HEK293 (cell line): ENCODE measurements at regions not wholly inside any gene's neighbourhood (a gene's known extent, or its start where the extent isn't known, plus 50 kb on each side); places are given as distances from the start of the nearest gene placed in this dataset.

Experiments
- CTCF ChIA-PET: fragments of 350-600 bp; formaldehyde crosslinking; extraction: SDS; loops from one replicate; lab custom pipeline; 2021; ENCODE audit warnings: antibody characterized with exemption; lab: Yijun Ruan, JAX
- POLR2A ChIA-PET: fragments of 300-600 bp; formaldehyde crosslinking; extraction: SDS; loops from one replicate; lab custom pipeline; 2020; ENCODE audit warnings: antibody characterized with exemption, inconsistent platforms; lab: Yijun Ruan, JAX
- H3K27ac ChIP-seq: fragments of 200-500 bp; sonication (Bioruptor generic); 2 replicates; pipeline ENCODE4 v1.5.1; 2014; ENCODE audit warnings: low read depth, low read length, control low read depth, inconsistent platforms; ENCODE audit errors: extremely low read depth
- H3K36me3 ChIP-seq, 2 experiments: fragments of 200-500 bp in 1 of 2; sonication (Bioruptor generic) in 1 of 2; 1 replicate in 1 of 2; 2 replicates in 1 of 2; pipeline ENCODE4 v1.5.1; 2014 to 2017; ENCODE audit warnings: inconsistent platforms in 2 of 2, low read length in 2 of 2; ENCODE audit not compliant: control insufficient read depth in 2 of 2, insufficient read depth in 1 of 2
- H3K4me1 ChIP-seq: fragments of 200-500 bp; sonication (Bioruptor generic); 2 replicates; pipeline ENCODE4 v1.5.1; 2014; ENCODE audit warnings: mild to moderate bottlenecking, low read length, inconsistent platforms; ENCODE audit not compliant: control insufficient read depth, insufficient read depth
- H3K4me3 ChIP-seq: 2 replicates; pipeline ENCODE4 v1.5.1; 2011; ENCODE audit warnings: low read depth, mild to moderate bottlenecking, control low read depth, low read length, moderate library complexity
- H3K9me3 ChIP-seq: fragments of 200-500 bp; sonication (Bioruptor generic); 2 replicates; pipeline ENCODE4 v1.5.1; 2014; ENCODE audit warnings: low read depth, low read length, inconsistent platforms; ENCODE audit not compliant: control insufficient read depth, insufficient read depth
- KLF8 ChIP-seq: fragments of 450-650 bp; formaldehyde crosslinking; IDR thresholded peaks from 2 replicates; pipeline ENCODE4 v1.5.1; 2016; ENCODE audit warnings: missing biosample characterization, missing genetic modification characterization
- OSR2 ChIP-seq: fragments of 450-650 bp; formaldehyde crosslinking; IDR thresholded peaks from 2 replicates; pipeline ENCODE4 v1.5.1; 2016; ENCODE audit warnings: missing biosample characterization, missing genetic modification characterization
- PBX3 ChIP-seq: sonication (generic); formaldehyde crosslinking; IDR thresholded peaks from 2 replicates; pipeline ENCODE4 v1.8.1; 2022; ENCODE audit warnings: mild to moderate bottlenecking, moderate library complexity, missing genetic modification reagents
- PRDM4 ChIP-seq: fragments of 450-650 bp; formaldehyde crosslinking; IDR thresholded peaks from 2 replicates; pipeline ENCODE4 v1.5.1; 2017; ENCODE audit warnings: missing biosample characterization, missing genetic modification characterization
- REST ChIP-seq: fragments of 450-650 bp; formaldehyde crosslinking; IDR thresholded peaks from 2 replicates; pipeline ENCODE4 v1.5.1; 2016; ENCODE audit warnings: missing biosample characterization, missing genetic modification characterization
- ZNF133 ChIP-seq: fragments of 450-650 bp; formaldehyde crosslinking; IDR thresholded peaks from 2 replicates; pipeline ENCODE4 v1.5.1; 2016; ENCODE audit warnings: missing biosample characterization, missing genetic modification characterization
- ZNF223 ChIP-seq: fragments of 450-650 bp; formaldehyde crosslinking; IDR thresholded peaks from 2 replicates; pipeline ENCODE4 v1.5.1; 2016; ENCODE audit warnings: missing biosample characterization, missing genetic modification characterization
- ZNF24 ChIP-seq: fragments of 450-650 bp; formaldehyde crosslinking; IDR thresholded peaks from 2 replicates; pipeline ENCODE4 v1.5.1; 2016; ENCODE audit warnings: missing biosample characterization, missing genetic modification characterization
- ZNF302 ChIP-seq: fragments of 450-650 bp; formaldehyde crosslinking; IDR thresholded peaks from 2 replicates; pipeline ENCODE4 v1.5.1; 2016; ENCODE audit warnings: missing biosample characterization, missing genetic modification characterization, low read depth
- ZNF311 ChIP-seq: fragments of 450-650 bp; formaldehyde crosslinking; IDR thresholded peaks from 2 replicates; pipeline ENCODE4 v1.5.1; 2017; ENCODE audit warnings: missing biosample characterization, missing genetic modification characterization, borderline replicate concordance
- ZNF366 ChIP-seq: fragments of 450-650 bp; formaldehyde crosslinking; conservative IDR thresholded peaks from 2 replicates; pipeline ENCODE4 v1.5.1; 2016; ENCODE audit warnings: missing biosample characterization, missing genetic modification characterization
- ZNF530 ChIP-seq: fragments of 450-650 bp; formaldehyde crosslinking; IDR thresholded peaks from 2 replicates; pipeline ENCODE4 v1.5.1; 2016; ENCODE audit warnings: low read depth, missing biosample characterization, missing genetic modification characterization
- ZNF558 ChIP-seq: fragments of 450-650 bp; formaldehyde crosslinking; IDR thresholded peaks from 2 replicates; pipeline ENCODE4 v1.5.1; 2016; ENCODE audit warnings: missing biosample characterization, missing genetic modification characterization
- ZNF580 ChIP-seq: fragments of 450-650 bp; formaldehyde crosslinking; IDR thresholded peaks from 2 replicates; pipeline ENCODE4 v1.5.1; 2016; ENCODE audit warnings: missing biosample characterization, missing genetic modification characterization
- ZNF621 ChIP-seq: fragments of 450-650 bp; formaldehyde crosslinking; IDR thresholded peaks from 2 replicates; pipeline ENCODE4 v1.5.1; 2017; ENCODE audit warnings: missing biosample characterization, missing genetic modification characterization
- ZNF624 ChIP-seq: fragments of 450-650 bp; formaldehyde crosslinking; IDR thresholded peaks from 2 replicates; pipeline ENCODE4 v1.5.1; 2017; ENCODE audit warnings: missing biosample characterization, missing genetic modification characterization
- ZNF76 ChIP-seq: fragments of 450-650 bp; formaldehyde crosslinking; IDR thresholded peaks from 2 replicates; pipeline ENCODE4; 2016; ENCODE audit warnings: low read depth, missing biosample characterization, missing genetic modification characterization, borderline replicate concordance
- ZSCAN30 ChIP-seq: fragments of 450-650 bp; IDR thresholded peaks from 2 replicates; pipeline ENCODE4 v1.5.1; 2018; ENCODE audit warnings: missing biosample characterization, mild to moderate bottlenecking, missing genetic modification characterization, moderate library complexity
- TF ChIP-seq, protein P1 (sequence below): fragments of 450-650 bp; formaldehyde crosslinking; IDR thresholded peaks from 2 replicates; pipeline ENCODE4 v1.5.1; 2016; ENCODE audit warnings: missing biosample characterization, missing genetic modification characterization
- TF ChIP-seq, protein P2 (sequence below): fragments of 450-650 bp; formaldehyde crosslinking; IDR thresholded peaks from 2 replicates; pipeline ENCODE4 v1.5.1; 2016; ENCODE audit warnings: missing biosample characterization, missing genetic modification characterization
- TF ChIP-seq, protein P3 (sequence below): fragments of 450-650 bp; formaldehyde crosslinking; IDR thresholded peaks from 2 replicates; pipeline ENCODE4 v1.5.1; 2016; ENCODE audit warnings: missing biosample characterization, missing genetic modification characterization

- no peak for TF ChIP-seq OSR2 (tag by site-specific recombination)
- TF ChIP-seq, all 188 proteins: peak for 0
These were observed 252.3 kb upstream of the GLI3 start (continued) for GRCh38 chr7:42489299-42489698.

DNA sequence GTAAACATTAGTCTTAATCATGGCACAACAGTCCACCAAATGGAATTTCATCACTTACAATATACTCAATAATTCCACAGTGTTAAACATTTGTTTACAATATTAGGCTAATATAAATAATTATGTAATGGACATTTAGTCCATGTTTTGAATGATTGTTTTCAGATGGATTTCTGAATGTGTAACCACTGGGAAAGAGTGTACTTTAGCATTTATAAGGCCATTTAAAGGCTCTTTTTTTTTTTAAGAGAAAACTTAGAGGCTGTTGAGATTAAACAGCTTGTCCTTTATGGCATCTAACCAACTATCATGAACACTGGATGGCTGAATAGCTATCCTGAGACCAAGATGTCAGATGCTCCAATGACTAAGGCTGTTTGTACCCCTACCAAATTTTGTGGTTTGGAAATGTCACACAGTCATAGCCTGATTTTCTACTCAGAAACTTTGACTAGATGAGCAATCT lies 248.3 kb upstream of the GLI3 start:
- TF ChIP-seq ZNF76 (tag by site-specific recombination) (no peak), ZNF558 (no peak), ZNF302 (tag by site-specific recombination) (no peak), KLF8 (tag by site-specific recombination) (no peak), ZNF311 (tag by site-specific recombination) (no peak), ZNF133 (tag by site-specific recombination) (no peak), ZSCAN30 (no peak)
- TF ChIP-seq, all 188 proteins: peak for 0
- Histone ChIP-seq H3K4me3 (no peak overlapping the region), H3K4me1 (no peaks in the 10 kb centered on the region), H3K36me3 (no peaks in the 10 kb centered on the region), H3K9me3 (no peaks in the 10 kb centered on the region), H3K27ac (no peak overlapping the region)
- CTCF ChIA-PET, result interaction anchor here (0.8 kb wide), 1 partner anchor 12 kb away, joined by 4 read pairs; no protein-coding TSS in a partner anchor
- POLR2A ChIA-PET, result no interaction called here

GRCh38 chr7:42483886-42484285 lies 246.9 kb upstream of the GLI3 start:
- POLR2A ChIA-PET, result no interaction called here
- CTCF ChIA-PET, result interaction anchor here (0.9 kb wide), 2 partner anchors 9 to 130 kb away, joined by 3 read pairs; no protein-coding TSS in a partner anchor
- TF ChIP-seq ZNF624 (no peak), ZNF621 (no peak), ZNF223 (no peak), ZNF530 (tag by site-specific recombination) (no peak), ZNF366 (tag by site-specific recombination) (no peak), ZNF580 (tag by site-specific recombination) (no peak), ZNF24 (no peak), REST (tag by site-specific recombination) (no peak), PRDM4 (no peak), PBX3 (CRISPR knock-in tag) (no peak)
- TF ChIP-seq, protein P1, sequence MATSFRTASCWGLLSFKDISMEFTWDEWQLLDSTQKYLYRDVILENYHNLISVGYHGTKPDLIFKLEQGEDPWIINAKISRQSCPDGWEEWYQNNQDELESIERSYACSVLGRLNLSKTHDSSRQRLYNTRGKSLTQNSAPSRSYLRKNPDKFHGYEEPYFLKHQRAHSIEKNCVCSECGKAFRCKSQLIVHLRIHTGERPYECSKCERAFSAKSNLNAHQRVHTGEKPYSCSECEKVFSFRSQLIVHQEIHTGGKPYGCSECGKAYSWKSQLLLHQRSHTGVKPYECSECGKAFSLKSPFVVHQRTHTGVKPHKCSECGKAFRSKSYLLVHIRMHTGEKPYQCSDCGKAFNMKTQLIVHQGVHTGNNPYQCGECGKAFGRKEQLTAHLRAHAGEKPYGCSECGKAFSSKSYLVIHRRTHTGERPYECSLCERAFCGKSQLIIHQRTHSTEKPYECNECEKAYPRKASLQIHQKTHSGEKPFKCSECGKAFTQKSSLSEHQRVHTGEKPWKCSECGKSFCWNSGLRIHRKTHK (tag by site-specific recombination), result no peak
- TF ChIP-seq, protein P2, sequence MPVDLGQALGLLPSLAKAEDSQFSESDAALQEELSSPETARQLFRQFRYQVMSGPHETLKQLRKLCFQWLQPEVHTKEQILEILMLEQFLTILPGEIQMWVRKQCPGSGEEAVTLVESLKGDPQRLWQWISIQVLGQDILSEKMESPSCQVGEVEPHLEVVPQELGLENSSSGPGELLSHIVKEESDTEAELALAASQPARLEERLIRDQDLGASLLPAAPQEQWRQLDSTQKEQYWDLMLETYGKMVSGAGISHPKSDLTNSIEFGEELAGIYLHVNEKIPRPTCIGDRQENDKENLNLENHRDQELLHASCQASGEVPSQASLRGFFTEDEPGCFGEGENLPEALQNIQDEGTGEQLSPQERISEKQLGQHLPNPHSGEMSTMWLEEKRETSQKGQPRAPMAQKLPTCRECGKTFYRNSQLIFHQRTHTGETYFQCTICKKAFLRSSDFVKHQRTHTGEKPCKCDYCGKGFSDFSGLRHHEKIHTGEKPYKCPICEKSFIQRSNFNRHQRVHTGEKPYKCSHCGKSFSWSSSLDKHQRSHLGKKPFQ (tag by site-specific recombination), result no peak
- TF ChIP-seq, protein P3, sequence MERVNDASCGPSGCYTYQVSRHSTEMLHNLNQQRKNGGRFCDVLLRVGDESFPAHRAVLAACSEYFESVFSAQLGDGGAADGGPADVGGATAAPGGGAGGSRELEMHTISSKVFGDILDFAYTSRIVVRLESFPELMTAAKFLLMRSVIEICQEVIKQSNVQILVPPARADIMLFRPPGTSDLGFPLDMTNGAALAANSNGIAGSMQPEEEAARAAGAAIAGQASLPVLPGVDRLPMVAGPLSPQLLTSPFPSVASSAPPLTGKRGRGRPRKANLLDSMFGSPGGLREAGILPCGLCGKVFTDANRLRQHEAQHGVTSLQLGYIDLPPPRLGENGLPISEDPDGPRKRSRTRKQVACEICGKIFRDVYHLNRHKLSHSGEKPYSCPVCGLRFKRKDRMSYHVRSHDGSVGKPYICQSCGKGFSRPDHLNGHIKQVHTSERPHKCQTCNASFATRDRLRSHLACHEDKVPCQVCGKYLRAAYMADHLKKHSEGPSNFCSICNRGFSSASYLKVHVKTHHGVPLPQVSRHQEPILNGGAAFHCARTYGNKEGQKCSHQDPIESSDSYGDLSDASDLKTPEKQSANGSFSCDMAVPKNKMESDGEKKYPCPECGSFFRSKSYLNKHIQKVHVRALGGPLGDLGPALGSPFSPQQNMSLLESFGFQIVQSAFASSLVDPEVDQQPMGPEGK (tag by site-specific recombination), result no peak

More at GRCh38 chr7:42483886-42484285, 246.9 kb upstream of the GLI3 start:
- Histone ChIP-seq H3K4me1 (peaks cover 3% of the 10 kb centered on the region; the same call in 1 of the 2 replicates), H3K36me3 (no peaks in the 10 kb centered on the region), H3K4me3 (no peak overlapping the region), H3K27ac (no peak overlapping the region), H3K9me3 (no peaks in the 10 kb centered on the region)
